Activated T-helper 1 cell treated with anti-CD3 and anti-CD28 coated beads, Interleukin-2, amount 50 U/mL, for 16 hours (primary cell): ENCODE measurements at regions not wholly inside any gene's neighbourhood (a gene's known extent, or its start where the extent isn't known, plus 50 kb on each side); places are given as distances from the start of the nearest gene placed in this dataset.
A peak's percentile ranks its signal among the peaks of the same experiment; 100 is the strongest.

Experiments
- DNase-seq, 2 donors: peaks; one replicate each; pipeline ENCODE4 v3.0.0-alpha.2; 2020; ENCODE audit warnings: low read depth in 1 of 2, low spot score in 1 of 2

DNA sequence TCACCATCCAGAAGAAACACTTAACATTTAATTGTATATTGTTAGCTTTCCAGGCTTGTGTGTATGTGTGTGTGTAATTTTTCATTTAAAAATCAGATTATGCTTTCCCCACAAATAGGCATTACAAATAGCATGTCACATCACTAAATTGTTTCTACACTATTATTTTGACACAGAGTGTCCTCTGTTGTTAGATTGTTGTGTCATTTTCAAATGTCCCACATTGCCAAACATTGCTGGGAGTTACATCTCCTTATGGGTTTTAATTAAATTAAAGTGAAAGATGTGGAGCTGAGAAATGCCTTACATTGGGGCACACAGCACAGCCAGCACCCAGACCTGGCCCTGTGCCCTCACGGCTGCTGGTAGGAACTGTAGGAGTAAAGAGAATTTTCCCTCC is 295.6 kb downstream of the ZEB1 start:
- DNase-seq = no peak

- DNase-seq = no peak
Measured at GRCh38 chr10:31612082-31612481, 293.1 kb downstream of the ZEB1 start.

- DNase-seq = no peak
Measured at GRCh38 chr10:31611161-31611560, 292.1 kb downstream of the ZEB1 start.

GRCh38 chr10:31607481-31607880 is 288.5 kb downstream of the ZEB1 start:
- no peak for DNase-seq

DNA sequence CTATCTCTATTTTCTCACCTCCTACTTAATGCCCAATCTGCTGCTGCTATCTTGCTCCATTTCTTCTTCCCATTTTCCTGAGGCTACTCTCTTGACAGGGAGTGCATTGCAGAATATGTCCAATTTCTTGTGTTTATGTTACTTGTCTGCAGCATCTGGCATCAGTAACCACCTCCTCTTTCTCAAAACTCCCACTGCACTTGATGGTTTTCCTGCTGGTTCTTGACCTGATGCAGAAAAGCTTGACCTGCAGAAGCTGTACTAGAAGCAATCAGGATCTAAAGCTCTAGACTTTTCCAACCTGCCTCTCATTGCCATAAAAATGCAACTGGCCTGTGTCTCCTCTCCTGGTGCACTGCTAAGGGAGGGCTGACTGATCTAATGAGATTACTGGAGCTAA is 287.8 kb downstream of the ZEB1 start:
- no peak for DNase-seq

DNA sequence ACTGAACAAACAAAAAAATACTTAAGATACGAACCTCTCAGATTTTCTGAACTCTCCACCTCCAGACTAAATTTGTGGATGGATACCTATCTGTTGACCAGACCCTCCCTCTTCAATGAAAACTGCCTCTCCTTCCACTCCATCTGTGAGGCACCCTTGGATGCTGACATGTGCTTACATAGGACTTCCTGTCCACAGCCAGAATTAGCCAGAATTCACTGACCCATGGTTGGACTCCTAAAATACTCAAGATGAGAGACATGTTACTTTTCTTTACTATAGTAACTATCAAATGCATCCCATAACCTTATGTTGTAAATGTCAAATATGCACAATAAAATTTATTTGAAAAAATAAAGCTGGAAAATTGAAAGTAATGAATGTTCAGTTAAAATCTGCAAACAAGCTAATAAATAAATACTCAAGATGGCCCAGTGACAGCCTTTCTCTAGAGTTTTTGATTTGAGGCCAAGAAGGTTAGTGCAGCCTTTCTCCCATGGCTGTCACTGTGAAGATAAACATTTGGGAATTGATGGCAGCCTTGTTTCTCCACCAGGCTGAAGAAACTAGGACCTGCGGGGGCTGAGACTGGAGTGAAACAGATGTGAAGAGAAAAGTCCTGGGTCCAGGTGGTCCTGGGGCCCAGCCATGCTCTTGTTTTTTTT is 287.0 kb downstream of the ZEB1 start:
- DNase-seq = no peak

DNA sequence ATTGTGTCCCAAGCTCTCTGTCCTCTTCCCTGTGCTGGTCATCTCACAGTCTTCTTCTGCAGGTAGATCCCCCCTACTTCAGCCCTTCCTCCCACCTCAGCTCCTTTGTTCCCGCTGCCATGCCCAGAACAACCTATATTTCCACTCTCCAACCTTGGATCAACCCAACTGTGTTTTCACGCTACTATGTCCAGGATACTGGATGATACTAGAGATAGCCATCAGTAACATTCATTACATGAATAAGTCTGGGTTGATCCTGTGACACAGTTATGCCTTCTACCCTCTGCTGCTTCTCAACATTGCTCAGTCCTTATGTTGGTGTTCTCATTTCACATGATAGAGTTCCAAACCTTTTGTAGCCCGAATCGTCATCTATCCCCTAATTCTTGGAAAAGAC is 286.4 kb downstream of the ZEB1 start:
- no peak for DNase-seq

DNA sequence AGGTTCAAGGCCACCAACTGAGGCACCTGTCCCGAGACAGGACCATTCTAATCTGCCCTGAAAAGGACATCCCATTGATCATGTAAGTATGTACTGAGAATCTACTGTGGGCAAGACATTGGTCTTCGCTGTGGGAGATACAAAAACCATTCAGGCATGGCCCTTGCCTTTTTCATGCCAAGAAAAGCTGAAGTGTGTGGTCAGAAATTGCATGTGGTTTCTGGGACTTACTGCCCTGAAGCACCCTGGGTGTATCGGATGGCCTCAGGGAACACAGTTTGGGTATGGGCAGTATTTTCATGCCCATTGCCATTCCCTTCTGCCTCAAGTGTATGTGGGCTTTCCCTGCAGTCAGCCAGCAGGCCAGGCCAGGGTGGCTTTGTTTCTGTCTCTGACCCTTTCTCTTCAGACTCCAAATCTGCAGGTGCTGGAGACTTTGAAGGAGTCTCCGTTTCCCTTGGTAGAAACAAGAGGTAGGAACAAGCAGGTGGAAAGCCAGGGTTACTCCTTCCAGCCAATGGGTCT is 285.7 kb downstream of the ZEB1 start:
- no peak for DNase-seq

DNA sequence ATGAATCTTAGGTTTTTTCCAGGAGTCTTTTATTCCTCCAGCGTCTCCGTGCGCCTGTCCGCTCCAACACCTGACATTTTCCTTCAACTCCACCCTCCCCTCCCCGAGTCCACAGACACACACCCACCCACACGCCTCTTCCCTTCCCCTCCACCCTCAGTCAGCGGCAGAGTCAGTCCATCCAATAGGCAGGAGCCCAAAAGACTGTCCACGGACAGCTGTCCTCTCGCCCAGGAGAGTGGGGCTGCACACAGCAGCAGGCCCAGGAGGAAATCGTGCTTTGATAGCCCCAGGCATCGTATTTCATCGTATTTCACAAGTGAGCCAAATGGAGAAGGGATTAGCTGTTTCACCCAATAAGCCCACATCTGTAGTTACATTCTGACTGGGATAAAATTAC is 285.1 kb downstream of the ZEB1 start:
- DNase-seq = no peak

DNA sequence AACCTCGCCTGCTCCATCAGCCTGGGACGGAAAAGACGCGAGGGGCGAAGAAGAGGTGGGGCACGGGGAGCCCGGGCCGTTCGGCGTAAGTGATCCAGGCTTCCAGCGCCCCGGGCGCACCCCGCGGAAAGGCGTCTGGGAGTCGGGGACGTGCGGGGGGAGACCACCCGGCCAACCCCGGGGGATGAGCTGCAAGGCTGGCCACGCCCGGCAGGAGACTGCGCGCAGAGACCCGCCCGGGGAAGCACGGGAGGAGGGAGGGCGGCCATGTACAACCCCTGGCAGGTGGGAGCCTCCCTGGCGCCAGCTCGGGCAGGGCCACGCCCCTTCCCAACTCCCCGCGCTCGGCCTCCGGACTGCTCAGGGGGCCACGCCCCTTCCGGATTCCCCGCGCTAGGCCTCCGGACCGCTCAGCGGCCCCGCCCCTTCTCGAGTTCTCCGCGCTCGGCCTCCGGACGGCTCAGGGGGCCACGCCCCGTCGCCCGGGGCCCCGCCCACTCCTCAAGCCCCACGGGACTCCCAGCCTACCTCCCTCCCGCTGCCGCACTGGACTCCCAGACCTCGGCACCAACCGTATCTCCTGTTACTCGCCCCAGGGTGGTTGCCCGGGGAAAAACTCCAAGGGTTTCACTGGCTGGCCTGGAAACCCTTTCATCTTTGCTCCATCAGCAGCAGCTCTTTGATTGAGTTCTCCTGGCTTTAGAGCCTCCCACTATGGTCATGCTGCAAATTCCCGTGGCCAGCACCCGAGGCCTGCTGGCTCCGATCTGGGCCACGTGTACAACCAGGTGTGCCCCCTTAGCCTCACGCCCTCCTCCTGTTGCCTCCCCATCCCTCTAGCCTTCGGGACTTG is 284.4 kb downstream of the ZEB1 start:
- peak; percentile 12 to 64 for DNase-seq

- no peak for DNase-seq
Measured at GRCh38 chr10:31602541-31603234, 283.7 kb downstream of the ZEB1 start.

DNA sequence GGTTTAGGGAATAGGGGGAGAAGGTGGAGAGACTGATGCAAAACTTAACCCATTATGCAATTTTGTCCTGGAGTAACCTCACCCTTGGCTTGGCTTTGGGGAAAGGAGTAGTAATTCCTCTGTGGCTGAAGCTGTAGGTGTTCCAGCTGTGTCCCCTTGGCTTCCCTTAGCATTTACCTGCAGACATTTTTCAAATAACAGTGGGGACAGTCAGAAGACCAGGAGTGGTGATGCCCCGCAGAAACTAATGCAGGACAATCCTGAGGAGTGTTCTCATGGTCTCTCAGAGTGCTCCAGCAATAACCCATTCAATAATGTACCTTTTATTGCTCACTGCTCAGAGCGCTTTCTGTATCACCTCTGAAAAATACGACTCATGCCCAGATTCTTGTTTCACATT is 282.1 kb downstream of the ZEB1 start:
- no peak for DNase-seq

DNA sequence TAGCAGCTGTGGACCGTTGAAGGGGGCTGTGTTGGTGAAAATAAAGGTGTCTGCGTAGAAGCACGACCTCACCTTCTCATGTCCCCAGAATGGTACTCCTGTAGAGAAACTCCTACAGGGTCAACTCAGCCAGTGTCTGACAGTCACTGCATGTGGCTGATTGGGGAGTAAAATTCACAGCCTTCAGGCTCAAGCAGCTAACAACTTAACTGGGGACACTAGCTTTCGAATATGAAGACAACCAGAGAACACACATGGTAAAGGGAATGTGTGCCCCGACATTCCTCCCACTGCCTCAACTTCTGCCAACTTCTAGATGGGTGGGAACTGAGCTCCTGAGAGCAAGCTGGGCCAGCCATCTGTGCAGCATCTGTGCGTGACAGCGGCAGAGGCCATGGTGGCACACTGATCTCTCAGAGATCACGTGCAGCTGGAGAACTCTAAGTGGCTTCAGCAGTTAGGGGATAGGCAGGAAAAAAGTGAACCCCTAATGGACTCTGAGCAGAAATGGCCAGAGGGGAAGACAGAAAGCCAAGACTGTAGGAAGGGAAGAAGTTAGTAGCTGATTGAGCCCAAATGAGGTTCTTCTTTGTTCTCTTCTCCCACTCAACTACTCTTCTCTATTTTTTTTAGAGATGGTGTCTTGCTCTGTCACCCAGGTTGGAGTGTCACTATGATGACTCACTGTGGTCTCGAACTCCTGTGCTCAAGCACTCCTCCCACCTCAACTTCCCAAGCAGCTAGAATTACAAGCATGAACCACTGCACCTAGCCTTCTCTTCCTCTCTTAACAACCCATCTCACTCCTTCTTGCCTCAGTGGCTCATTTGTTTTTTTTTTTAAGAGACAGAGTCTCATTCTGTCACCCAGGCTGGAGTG is 280.8 kb downstream of the ZEB1 start:
- no peak for DNase-seq

DNA sequence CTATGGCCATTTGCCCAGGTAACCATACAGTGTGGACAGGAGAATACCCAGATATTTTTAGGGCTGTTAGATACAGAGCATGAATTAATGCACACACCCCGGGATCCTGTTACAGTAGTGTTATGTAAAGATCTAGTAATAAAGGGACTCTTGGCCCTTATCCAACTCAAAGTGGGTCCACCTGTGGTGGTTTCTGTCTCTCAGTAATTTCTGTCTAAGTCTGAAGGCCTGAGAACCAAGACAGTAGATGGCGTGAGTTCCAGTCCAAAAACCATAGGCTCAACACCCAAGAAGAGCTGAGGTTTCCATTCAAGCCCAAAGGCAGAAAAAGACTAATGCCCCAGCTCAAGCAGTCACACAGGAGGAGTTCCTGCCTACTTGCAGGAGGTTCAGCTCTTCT is 277.7 kb downstream of the ZEB1 start:
- DNase-seq = no peak

DNA sequence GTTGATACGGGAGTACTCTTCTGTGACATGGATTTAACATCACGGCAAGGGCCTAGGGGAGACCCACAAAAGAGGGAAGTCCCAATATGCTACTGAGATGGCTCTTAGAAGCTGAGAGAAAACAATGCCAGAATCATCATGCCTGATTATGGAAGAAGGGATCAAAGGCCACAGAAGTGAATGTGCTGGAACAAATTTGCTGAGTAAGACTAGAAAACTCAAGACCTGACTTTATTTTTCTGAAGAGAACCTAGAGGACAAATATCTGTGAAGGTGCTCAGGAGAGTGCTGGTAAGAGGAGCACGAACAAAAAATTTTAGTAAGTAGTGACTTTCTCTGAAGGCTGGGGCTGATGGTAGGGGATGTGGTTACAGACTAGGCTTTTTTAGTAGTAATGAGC is 277.0 kb downstream of the ZEB1 start:
- DNase-seq = no peak

GRCh38 chr10:31594347-31594873 is 275.4 kb downstream of the ZEB1 start:
- no peak for DNase-seq

DNA sequence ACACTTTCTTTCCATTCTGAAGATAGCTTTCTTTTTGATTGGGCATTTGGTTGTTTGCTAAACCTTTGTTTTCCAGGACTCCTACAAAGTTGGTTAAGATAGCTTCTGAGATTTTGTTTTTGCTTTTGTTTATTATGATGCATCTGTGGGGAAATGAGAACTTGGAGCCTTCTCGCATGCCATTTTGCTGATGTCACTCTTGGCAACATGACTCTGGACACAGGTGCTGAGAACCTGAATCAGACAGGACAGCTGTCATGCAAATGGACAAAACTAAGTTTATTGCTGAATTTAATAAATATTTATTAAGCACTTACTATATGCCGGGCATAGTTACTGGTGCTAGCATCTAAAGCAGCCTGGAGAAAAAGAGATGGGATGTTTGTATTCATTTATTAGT is 274.1 kb downstream of the ZEB1 start:
- no peak for DNase-seq

GRCh38 chr10:31591569-31591968 is 272.6 kb downstream of the ZEB1 start:
- no peak for DNase-seq

GRCh38 chr10:31590023-31590800 is 271.2 kb downstream of the ZEB1 start:
- no peak for DNase-seq

DNA sequence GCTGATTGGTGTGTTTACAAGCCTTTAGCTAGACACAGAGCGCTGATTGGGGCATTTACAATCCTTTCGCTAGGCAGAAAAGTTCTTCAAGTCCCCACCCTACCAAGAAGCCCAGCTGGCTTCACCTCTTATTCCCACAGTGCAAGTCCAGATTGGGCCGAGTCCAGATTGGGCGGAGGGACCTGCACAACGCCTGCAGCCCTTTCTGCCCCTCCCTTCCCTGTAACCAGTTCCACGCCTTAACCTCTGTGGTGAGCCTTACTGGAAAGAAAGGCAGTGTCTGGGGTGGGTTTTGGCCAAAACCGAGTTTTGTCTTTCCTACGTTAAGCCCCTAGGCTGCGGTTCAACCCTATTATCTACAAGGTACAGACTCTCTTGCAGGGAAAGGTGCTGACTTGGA is 268.7 kb downstream of the ZEB1 start:
- DNase-seq = no peak
